ENCODE measurements at regions not wholly inside any gene's neighbourhood (a gene's known extent, or its start where the extent isn't known, plus 50 kb on each side); places are given as distances from the start of the nearest gene placed in this dataset.

GRCh38 chr2:198930170-198930569, 527.6 kb downstream of the SATB2 start (continued):
- no peak for TF ChIP-seq ZNF473 (tag by site-specific recombination; IDR thresholded peaks at IDR 0.05)

- Histone ChIP-seq H3K27ac (ENCODE audit: extremely low read depth, low read depth, low read length) (no peak overlapping the region), H3K9me3 (ENCODE audit: control insufficient read depth, insufficient read depth, low read depth, low read length) (no peaks in the 10 kb centered on the region), H3K36me3 (ENCODE audit: control insufficient read depth in 2 of 2, insufficient read depth in 1 of 2, low read length in 2 of 2) (no peaks in the 10 kb centered on the region), H3K4me3 (ENCODE audit: low read depth, low read length) (no peak overlapping the region), H3K4me1 (ENCODE audit: control insufficient read depth, insufficient read depth, low read length) (no peaks in the 10 kb centered on the region)
- CTCF ChIA-PET = no interaction called here
- POLR2A ChIA-PET = no interaction called here
- TF ChIP-seq GLI2 (tag by site-specific recombination; IDR thresholded peaks at IDR 0.05; ENCODE audit: borderline replicate concordance, low read depth) (no peak), MYNN (tag by site-specific recombination; IDR thresholded peaks at IDR 0.05; ENCODE audit: borderline replicate concordance) (no peak), OSR2 (tag by site-specific recombination; IDR thresholded peaks at IDR 0.05) (no peak), BCL11B (tag by site-specific recombination; IDR thresholded peaks at IDR 0.05; ENCODE audit: low read depth) (no peak), BCL6B (tag by site-specific recombination; IDR thresholded peaks at IDR 0.05) (no peak)
Measured at GRCh38 chr2:198928026-198928425, 529.7 kb downstream of the SATB2 start.

GRCh38 chr2:198917926-198918720, 539.6 kb downstream of the SATB2 start:
- POLR2A ChIA-PET = no interaction called here
- Histone ChIP-seq H3K4me1 (ENCODE audit: control insufficient read depth, insufficient read depth, low read length) (no peaks in the 10 kb centered on the region), H3K9me3 (ENCODE audit: control insufficient read depth, insufficient read depth, low read depth, low read length) (no peaks in the 10 kb centered on the region), H3K27ac (ENCODE audit: extremely low read depth, low read depth, low read length) (no peak overlapping the region), H3K36me3 (ENCODE audit: control insufficient read depth in 2 of 2, insufficient read depth in 1 of 2, low read length in 2 of 2) (no peaks in the 10 kb centered on the region), H3K4me3 (ENCODE audit: low read depth, low read length) (no peak overlapping the region)
- CTCF ChIA-PET = no interaction called here
- TF ChIP-seq ZNF623 (tag by site-specific recombination; IDR thresholded peaks at IDR 0.05) = no peak
- TF ChIP-seq ZNF776 (tag by site-specific recombination; IDR thresholded peaks at IDR 0.05; ENCODE audit: borderline replicate concordance) = no peak
- no peak for TF ChIP-seq ZNF280C (tag by site-specific recombination; IDR thresholded peaks at IDR 0.05)
- no peak for TF ChIP-seq ZNF510 (tag by site-specific recombination; IDR thresholded peaks at IDR 0.05; ENCODE audit: insufficient replicate concordance)
- no peak for TF ChIP-seq ZNF16 (tag by site-specific recombination; IDR thresholded peaks at IDR 0.05; ENCODE audit: low read depth)

- Histone ChIP-seq H3K27ac (ENCODE audit: extremely low read depth, low read depth, low read length) (no peak overlapping the region), H3K9me3 (ENCODE audit: control insufficient read depth, insufficient read depth, low read depth, low read length) (no peaks in the 10 kb centered on the region), H3K4me1 (ENCODE audit: control insufficient read depth, insufficient read depth, low read length) (no peaks in the 10 kb centered on the region), H3K4me3 (ENCODE audit: low read depth, low read length) (no peak overlapping the region), H3K36me3 (ENCODE audit: control insufficient read depth in 2 of 2, insufficient read depth in 1 of 2, low read length in 2 of 2) (no peaks in the 10 kb centered on the region)
- CTCF ChIA-PET = no interaction called here
- POLR2A ChIA-PET = no interaction called here
- TF ChIP-seq ZNF239 (tag by site-specific recombination; IDR thresholded peaks at IDR 0.05) (no peak), ZNF449 (tag by site-specific recombination; IDR thresholded peaks at IDR 0.05) (no peak), ZNF404 (tag by site-specific recombination; IDR thresholded peaks at IDR 0.05) (no peak), ZNF48 (tag by site-specific recombination; IDR thresholded peaks at IDR 0.05) (no peak), ZNF558 (tag by site-specific recombination; IDR thresholded peaks at IDR 0.05) (no peak), ZNF549 (tag by site-specific recombination; IDR thresholded peaks at IDR 0.05) (no peak), ZBTB21 (tag by site-specific recombination; IDR thresholded peaks at IDR 0.05) (no peak), ZNF768 (tag by site-specific recombination; IDR thresholded peaks at IDR 0.05) (no peak), ZNF341 (tag by site-specific recombination; IDR thresholded peaks at IDR 0.05; ENCODE audit: low read depth) (no peak), ZBTB48 (tag by site-specific recombination; IDR thresholded peaks at IDR 0.05) (no peak), ZNF555 (tag by site-specific recombination; conservative IDR thresholded peaks at IDR 0.05) (no peak), ZBTB17 (tag by site-specific recombination; IDR thresholded peaks at IDR 0.05) (no peak), ZNF184 (tag by site-specific recombination; IDR thresholded peaks at IDR 0.05) (no peak), OVOL3 (tag by site-specific recombination; IDR thresholded peaks at IDR 0.05) (no peak)
Measured at GRCh38 chr2:198917275-198917674, 540.5 kb downstream of the SATB2 start.
